Omental fat pad (tissue), 3 donors: ENCODE measurements at regions not wholly inside any gene's neighbourhood (a gene's known extent, or its start where the extent isn't known, plus 50 kb on each side); places are given as distances from the start of the nearest gene placed in this dataset.

Experiments used
- ATAC-seq: fragments of 150-250 bp; one replicate; pipeline ENCODE4 v1.9.1; 2016; ENCODE audit warnings: mild to moderate bottlenecking, moderate library complexity; ENCODE audit not compliant: low FRiP score
- DNase-seq: peaks from one replicate; pipeline ENCODE4 v3.0.0-alpha.2; 2019; ENCODE audit warnings: low spot score
- CTCF ChIP-seq, 3 donors: fragments of 450-650 bp; IDR thresholded peaks; one replicate each; pipeline ENCODE4 v1.5.1; 2016 to 2017; ENCODE audit warnings: antibody characterized with exemption in 3 of 3, mild to moderate bottlenecking in 3 of 3, moderate library complexity in 2 of 3

GRCh38 chr9:7376213-7376612 lies 423.4 kb downstream of the DMAC1 start:
- TF ChIP-seq CTCF (IDR thresholded peaks at IDR 0.05) = no peak
- DNase-seq (no peak), ATAC-seq (no peak)

DNA sequence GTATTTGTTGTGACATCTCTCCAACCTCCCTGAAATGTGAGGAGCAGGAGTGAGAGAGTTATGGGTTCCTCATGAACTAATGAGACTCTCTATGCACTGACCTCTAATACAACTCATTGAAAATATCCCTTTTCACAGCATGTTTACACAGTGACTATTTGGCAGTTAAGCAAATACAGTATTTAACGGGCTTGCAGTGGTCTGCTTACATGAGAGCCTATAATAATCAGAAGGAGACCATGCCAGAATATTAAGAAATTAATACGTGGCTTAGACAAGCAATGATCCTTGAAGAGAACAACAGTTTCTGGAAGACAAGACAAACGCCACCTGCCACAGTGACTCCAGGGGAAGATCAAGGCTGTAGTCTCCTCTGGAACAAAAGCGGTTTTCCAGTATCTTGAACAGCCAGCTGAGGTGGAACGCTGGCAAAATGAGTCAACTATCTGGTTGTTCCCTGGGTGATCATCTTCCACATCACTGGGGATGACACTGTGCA lies 424.5 kb downstream of the DMAC1 start:
- no peak for TF ChIP-seq CTCF (IDR thresholded peaks at IDR 0.05)
- DNase-seq (no peak), ATAC-seq (no peak)

- ATAC-seq (no peak), DNase-seq (no peak)
- no peak for TF ChIP-seq CTCF (IDR thresholded peaks at IDR 0.05)
Measured at GRCh38 chr9:7370988-7371387, 428.6 kb downstream of the DMAC1 start.

DNA sequence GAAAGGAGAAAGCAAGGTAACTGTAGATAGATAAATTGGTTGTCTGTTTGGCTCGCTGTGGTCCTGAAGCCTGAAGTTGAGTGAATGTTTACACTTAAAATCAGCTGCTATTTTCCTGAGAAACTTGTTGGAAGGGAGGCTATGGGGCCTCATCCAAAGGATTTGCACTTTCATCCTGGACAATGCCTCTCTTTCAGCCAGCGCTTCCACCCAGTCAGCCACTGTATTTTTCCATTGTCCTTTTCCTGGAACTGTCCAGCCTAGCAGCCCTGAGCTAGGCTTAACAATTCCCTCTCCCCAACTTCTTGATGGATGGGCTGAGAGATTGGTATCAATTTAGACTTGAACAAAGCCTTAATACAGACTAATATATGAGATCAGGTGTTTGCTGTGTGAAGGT lies 429.2 kb downstream of the DMAC1 start:
- ATAC-seq = no peak
- no peak for DNase-seq
- TF ChIP-seq CTCF (IDR thresholded peaks at IDR 0.05) = no peak

DNA sequence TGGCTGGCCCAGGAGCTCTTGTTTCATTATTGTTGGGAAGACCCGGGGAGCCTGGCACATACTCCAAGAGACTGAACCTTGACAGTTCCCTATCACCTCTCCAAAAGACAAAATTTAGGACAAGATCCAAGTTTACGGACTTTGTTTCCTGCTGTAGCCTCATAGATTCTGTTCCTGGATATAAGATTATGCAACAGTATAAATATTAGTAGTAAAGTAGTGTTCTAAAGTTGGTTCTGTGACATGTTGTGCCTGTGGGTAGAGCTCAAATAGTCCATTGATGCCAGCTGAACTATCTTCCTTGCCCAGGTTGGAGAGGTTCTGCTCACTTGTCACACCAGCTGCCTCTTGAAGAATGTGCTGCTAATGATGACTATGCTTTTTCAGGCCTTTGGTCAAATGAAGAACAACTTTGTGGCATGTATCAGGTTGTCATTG lies 430.2 kb downstream of the DMAC1 start:
- no peak for TF ChIP-seq CTCF (IDR thresholded peaks at IDR 0.05)
- no peak for ATAC-seq

DNA sequence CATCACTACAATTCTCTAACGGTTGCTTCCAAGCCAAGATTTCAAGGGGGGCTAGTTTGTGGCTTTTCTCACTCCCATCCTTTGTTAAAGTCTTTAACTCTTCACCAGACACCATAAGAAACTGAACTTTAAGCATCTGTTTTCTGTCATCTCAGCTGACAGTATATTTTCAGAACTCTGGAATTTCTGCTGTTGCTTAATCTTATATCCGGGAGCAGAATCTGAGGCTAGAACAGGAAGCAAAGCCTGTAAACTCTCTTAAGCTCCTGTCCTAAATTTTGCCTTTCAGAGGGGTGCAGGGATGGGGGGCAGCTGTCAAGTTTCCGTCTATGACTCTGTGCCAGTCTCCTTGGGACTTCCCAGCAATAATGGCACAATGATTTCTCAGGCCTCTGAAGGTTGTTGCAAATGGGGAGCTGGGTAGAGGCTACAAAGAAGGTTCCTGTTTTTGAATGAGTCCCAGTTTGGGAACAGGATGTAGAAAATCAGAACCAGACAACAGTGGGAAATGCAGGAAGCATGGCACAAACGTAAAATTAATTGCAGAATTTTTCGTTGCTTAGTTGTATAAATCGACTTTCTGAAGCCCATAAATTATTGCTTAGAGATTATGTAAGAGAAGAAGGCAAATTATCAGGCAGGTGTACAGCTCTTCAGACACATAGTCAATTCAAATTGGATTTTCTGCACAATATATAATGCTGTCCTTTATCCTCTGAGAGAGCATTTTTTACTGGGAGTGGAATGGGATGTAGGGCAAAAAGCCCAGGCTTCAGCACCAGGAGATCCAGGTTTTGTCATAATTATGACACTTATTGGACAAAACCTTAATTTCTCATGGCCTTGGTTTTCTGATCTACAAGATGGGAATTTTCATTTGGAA lies 430.9 kb downstream of the DMAC1 start:
- no peak for DNase-seq
- peak; percentile 72 for ATAC-seq
- no peak for TF ChIP-seq CTCF (IDR thresholded peaks at IDR 0.05)

More for the DNA sequence above, 430.2 kb downstream of the DMAC1 start:
- no peak for DNase-seq

- TF ChIP-seq CTCF (IDR thresholded peaks at IDR 0.05) = no peak
- ATAC-seq = no peak
- DNase-seq = no peak
Measured at GRCh38 chr9:7367726-7368125, 431.9 kb downstream of the DMAC1 start.
